Left ventricle myocardium inferior (tissue), 1 donor: ENCODE measurements at regions not wholly inside any gene's neighbourhood (a gene's known extent, or its start where the extent isn't known, plus 50 kb on each side); places are given as distances from the start of the nearest gene placed in this dataset.
"Not testable (repeated sequence)": the region's sequence is repeated elsewhere in the genome, so short reads cannot be mapped to it uniquely, and the experiment has no call there.

Experiments used
- DNase-seq: peaks from one replicate; pipeline ENCODE4 v3.0.0-alpha.2; 2020
- H3K27ac ChIP-seq: fragments of 200-600 bp; replicated peaks from 2 replicates; pipeline ENCODE4 v1.8.0; 2021
- H3K27me3 ChIP-seq: fragments of 200-600 bp; 2 replicates; pipeline ENCODE4 v1.8.0; 2021; ENCODE audit warnings: low read depth
- H3K36me3 ChIP-seq: fragments of 200-600 bp; 2 replicates; pipeline ENCODE4 v1.8.0; 2021
- H3K4me1 ChIP-seq: fragments of 200-600 bp; 2 replicates; pipeline ENCODE4 v1.8.0; 2021
- H3K4me3 ChIP-seq: fragments of 200-600 bp; 2 replicates; pipeline ENCODE4 v1.8.0; 2021; ENCODE audit warnings: mild to moderate bottlenecking, moderate library complexity
- H3K9me3 ChIP-seq: fragments of 200-600 bp; replicated peaks from 2 replicates; pipeline ENCODE4 v1.8.0; 2021
- intact Hi-C: fragments of 100-400 bp; cut with micrococcal nuclease; formaldehyde crosslinking; loops from one replicate; pipeline ENCODE4 v1.11.0; 2022
- TF ChIP-seq, protein P1 (sequence below): fragments of 200-600 bp; IDR thresholded peaks from 2 replicates; pipeline ENCODE4 v1.8.0; 2021; ENCODE audit warnings: antibody characterized with exemption, mild to moderate bottlenecking, borderline replicate concordance
- donor health status: DM: no; HTN: yes; CAD: no; lungs with severe emphysema.

GRCh38 chr11:22536071-22536470 is 89.6 kb downstream of the FANCF start:
- intact Hi-C loops, result no loop called here
- H3K4me1 ChIP-seq, result no peaks in the 10 kb centered on the region
- DNase-seq, result no peak
- no peaks in the 10 kb centered on the region for H3K36me3 ChIP-seq
- H3K4me3 ChIP-seq, result no peak overlapping the region
- H3K27me3 ChIP-seq, result no peaks in the 10 kb centered on the region
- TF ChIP-seq, protein P1, sequence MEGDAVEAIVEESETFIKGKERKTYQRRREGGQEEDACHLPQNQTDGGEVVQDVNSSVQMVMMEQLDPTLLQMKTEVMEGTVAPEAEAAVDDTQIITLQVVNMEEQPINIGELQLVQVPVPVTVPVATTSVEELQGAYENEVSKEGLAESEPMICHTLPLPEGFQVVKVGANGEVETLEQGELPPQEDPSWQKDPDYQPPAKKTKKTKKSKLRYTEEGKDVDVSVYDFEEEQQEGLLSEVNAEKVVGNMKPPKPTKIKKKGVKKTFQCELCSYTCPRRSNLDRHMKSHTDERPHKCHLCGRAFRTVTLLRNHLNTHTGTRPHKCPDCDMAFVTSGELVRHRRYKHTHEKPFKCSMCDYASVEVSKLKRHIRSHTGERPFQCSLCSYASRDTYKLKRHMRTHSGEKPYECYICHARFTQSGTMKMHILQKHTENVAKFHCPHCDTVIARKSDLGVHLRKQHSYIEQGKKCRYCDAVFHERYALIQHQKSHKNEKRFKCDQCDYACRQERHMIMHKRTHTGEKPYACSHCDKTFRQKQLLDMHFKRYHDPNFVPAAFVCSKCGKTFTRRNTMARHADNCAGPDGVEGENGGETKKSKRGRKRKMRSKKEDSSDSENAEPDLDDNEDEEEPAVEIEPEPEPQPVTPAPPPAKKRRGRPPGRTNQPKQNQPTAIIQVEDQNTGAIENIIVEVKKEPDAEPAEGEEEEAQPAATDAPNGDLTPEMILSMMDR, result no peak
- no peaks in the 10 kb centered on the region for H3K9me3 ChIP-seq
- H3K27ac ChIP-seq, result no peak overlapping the region

DNA sequence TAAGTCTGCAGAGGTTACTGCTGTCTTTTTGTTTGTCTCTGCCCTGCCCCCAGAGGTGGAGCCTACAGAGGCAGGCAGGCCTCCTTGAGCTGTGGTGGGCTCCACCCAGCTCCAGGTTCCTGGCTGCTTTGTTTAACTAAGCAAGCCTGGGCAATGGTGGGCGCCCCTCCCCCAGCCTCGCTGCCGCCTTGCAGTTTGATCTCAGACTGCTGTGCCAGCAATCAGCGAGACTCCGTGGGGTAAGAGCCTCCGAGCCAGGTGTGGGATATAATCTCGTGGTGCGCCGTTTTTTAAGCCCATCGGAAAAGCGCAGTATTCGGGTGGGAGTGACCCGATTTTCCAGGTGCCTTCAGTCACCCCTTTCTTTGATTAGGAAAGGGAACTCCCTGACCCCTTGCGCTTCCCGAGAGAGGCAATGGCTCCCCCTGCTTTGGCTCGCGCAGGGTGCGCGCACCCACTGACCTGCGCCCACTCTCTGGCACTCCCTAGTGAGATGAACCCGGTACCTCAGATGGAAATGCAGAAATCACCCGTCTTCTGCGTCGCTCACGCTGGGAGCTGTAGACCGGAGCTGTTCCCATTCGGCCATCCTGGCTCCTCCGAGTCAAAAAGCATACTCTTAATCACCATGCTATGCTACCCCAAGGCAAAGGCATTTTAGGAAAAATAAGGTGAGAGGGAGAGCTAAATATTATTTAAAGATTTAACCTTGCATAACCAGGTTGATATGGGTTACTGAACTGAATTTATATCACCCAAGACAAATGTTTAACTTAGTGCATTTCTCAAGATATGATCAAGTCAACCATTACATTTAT is 96.8 kb downstream of the FANCF start:
- H3K4me1 ChIP-seq, DNase-seq, H3K27ac ChIP-seq, intact Hi-C loops, H3K4me3 ChIP-seq, H3K27me3 ChIP-seq, H3K9me3 ChIP-seq, H3K36me3 ChIP-seq: not testable (repeated sequence)

- H3K36me3 ChIP-seq, result no peaks in the 10 kb centered on the region
- no peaks in the 10 kb centered on the region for H3K4me1 ChIP-seq
- H3K27me3 ChIP-seq, result no peaks in the 10 kb centered on the region
- no peak overlapping the region for H3K4me3 ChIP-seq
- no peak for DNase-seq
- TF ChIP-seq, protein P1, result no peak
- H3K27ac ChIP-seq, result no peak overlapping the region
- intact Hi-C loops, result no loop called here
- no peaks in the 10 kb centered on the region for H3K9me3 ChIP-seq
Observed at GRCh38 chr11:22522225-22522624, 103.4 kb downstream of the FANCF start.

GRCh38 chr11:22521226-22521625 is 104.4 kb downstream of the FANCF start:
- Histone ChIP-seq H3K36me3 (no peaks in the 10 kb centered on the region), H3K27me3 (peaks cover 4% of the 10 kb centered on the region), H3K4me3 (no peak overlapping the region), H3K27ac (no peak overlapping the region), H3K4me1 (no peaks in the 10 kb centered on the region), H3K9me3 (no peaks in the 10 kb centered on the region)
- TF ChIP-seq, protein P1, result no peak
- intact Hi-C loops, result no loop called here
- no peak for DNase-seq

DNA sequence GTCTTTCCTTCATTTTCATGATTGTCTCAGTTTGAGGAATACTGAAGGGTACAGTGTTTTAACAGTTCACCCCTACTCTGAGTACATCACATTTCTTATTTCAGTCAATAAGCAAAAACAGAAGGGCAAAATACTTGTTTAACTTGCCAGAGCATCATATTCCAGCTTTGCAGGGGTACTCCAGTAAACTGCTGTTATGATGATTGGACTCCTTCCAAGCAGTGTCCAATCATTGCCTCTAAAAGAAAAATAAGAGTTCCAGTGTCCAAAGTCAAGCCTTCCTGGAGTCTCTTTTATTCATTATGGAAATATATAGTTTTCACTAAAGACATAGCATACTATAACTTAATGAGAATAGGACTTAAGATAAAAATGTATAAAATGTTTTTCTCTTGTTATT is 105.1 kb downstream of the FANCF start:
- Histone ChIP-seq H3K4me3 (no peak overlapping the region), H3K4me1 (no peaks in the 10 kb centered on the region), H3K36me3 (no peaks in the 10 kb centered on the region), H3K9me3 (no peaks in the 10 kb centered on the region), H3K27me3 (peaks cover 4% of the 10 kb centered on the region), H3K27ac (no peak overlapping the region)
- intact Hi-C loops, result no loop called here
- TF ChIP-seq, protein P1, result no peak
- DNase-seq, result no peak

DNA sequence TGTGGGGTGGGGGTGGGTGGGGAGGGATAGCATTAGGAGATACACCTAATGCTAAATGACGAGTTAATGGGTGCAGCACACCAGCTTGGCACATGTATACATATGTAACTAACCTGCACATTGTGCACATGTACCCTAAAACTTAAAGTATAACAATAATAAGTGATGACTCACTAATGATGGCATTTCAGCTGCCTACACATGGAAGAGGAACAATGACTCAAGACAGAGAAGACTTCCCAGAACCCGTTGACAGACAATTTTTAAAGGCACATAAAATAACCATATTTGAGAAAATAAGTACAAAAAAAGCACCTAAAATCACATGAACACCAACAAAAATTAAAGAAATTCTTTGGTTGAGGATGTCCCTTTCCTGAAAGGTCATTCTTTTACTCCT is 107.3 kb downstream of the FANCF start:
- H3K4me1 ChIP-seq, intact Hi-C loops, DNase-seq, H3K27ac ChIP-seq, H3K4me3 ChIP-seq, H3K9me3 ChIP-seq, H3K36me3 ChIP-seq: not testable (repeated sequence)
- peaks cover 15% of the 10 kb centered on the region for H3K27me3 ChIP-seq
